ENCODE measurements at regions not wholly inside any gene's neighbourhood (a gene's known extent, or its start where the extent isn't known, plus 50 kb on each side); places are given as distances from the start of the nearest gene placed in this dataset.

- no peaks in the 10 kb centered on the region for H3K27me3 ChIP-seq
- TF ChIP-seq, protein P1, sequence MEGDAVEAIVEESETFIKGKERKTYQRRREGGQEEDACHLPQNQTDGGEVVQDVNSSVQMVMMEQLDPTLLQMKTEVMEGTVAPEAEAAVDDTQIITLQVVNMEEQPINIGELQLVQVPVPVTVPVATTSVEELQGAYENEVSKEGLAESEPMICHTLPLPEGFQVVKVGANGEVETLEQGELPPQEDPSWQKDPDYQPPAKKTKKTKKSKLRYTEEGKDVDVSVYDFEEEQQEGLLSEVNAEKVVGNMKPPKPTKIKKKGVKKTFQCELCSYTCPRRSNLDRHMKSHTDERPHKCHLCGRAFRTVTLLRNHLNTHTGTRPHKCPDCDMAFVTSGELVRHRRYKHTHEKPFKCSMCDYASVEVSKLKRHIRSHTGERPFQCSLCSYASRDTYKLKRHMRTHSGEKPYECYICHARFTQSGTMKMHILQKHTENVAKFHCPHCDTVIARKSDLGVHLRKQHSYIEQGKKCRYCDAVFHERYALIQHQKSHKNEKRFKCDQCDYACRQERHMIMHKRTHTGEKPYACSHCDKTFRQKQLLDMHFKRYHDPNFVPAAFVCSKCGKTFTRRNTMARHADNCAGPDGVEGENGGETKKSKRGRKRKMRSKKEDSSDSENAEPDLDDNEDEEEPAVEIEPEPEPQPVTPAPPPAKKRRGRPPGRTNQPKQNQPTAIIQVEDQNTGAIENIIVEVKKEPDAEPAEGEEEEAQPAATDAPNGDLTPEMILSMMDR (IDR thresholded peaks at IDR 0.05): no peak
- H3K36me3 ChIP-seq: no peaks in the 10 kb centered on the region
- no peak for DNase-seq
- intact Hi-C loops (cut with DNase I): no loop called here
- H3K4me3 ChIP-seq: no peak overlapping the region
- H3K9me3 ChIP-seq: no peaks in the 10 kb centered on the region
- H3K4me1 ChIP-seq: no peaks in the 10 kb centered on the region
- no peak overlapping the region for H3K27ac ChIP-seq
- ATAC-seq: no peak
These were observed 254.2 kb downstream of the CBLN1 start for GRCh38 chr16:49027420-49027819.

DNA sequence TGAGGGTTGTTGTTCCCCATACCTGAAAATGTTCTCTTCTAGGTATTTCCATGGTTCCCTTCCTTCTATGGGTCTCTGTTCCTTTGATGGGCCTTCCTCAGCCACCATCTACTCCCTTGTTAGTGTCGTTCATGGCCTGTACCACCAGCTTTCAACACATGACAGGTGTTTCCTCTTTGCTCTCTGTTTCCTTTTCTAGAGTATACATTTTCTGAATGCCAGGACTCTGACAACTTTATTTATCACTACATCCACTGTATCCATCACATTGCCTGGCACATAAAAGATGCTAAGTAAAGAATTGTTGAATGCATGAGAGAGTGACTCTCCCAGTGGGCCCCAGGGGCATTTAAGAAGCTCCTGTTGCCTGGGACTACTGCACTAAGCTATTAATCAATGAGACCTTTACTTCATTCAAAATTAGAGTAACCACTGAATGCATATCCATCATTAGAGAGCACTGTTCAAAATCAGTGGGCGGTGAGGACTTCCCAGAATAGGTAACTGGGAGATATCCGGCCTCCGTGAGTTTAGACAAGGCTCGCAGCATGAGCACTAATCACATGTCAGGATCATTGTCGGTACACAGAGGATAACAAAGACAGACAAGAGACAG is 255.0 kb downstream of the CBLN1 start:
- intact Hi-C loops (cut with DNase I): no loop called here
- no peak overlapping the region for H3K4me3 ChIP-seq
- no peaks in the 10 kb centered on the region for H3K27me3 ChIP-seq
- no peaks in the 10 kb centered on the region for H3K9me3 ChIP-seq
- H3K4me1 ChIP-seq: no peaks in the 10 kb centered on the region
- no peak for DNase-seq
- no peaks in the 10 kb centered on the region for H3K36me3 ChIP-seq
- H3K27ac ChIP-seq: no peak overlapping the region
- ATAC-seq: no peak
- TF ChIP-seq, protein P1 (IDR thresholded peaks at IDR 0.05): no peak

GRCh38 chr16:49024896-49025295 is 256.7 kb downstream of the CBLN1 start:
- Histone ChIP-seq H3K27me3 (peaks cover 11% of the 10 kb centered on the region), H3K9me3 (no peaks in the 10 kb centered on the region), H3K4me3 (no peak overlapping the region), H3K36me3 (no peaks in the 10 kb centered on the region), H3K4me1 (no peaks in the 10 kb centered on the region), H3K27ac (no peak overlapping the region)
- TF ChIP-seq, protein P1 (IDR thresholded peaks at IDR 0.05): no peak
- DNase-seq: no peak
- intact Hi-C loops (cut with DNase I): no loop called here
- no peak for ATAC-seq

- TF ChIP-seq, protein P1 (IDR thresholded peaks at IDR 0.05): no peak
- ATAC-seq: no peak
- intact Hi-C loops (cut with DNase I): no loop called here
These were observed 257.6 kb downstream of the CBLN1 start for GRCh38 chr16:49024016-49024415.

GRCh38 chr16:49023050-49023449 is 258.6 kb downstream of the CBLN1 start:
- peaks cover 21% of the 10 kb centered on the region for H3K27me3 ChIP-seq
- no peak overlapping the region for H3K4me3 ChIP-seq
- H3K36me3 ChIP-seq: no peaks in the 10 kb centered on the region
- ATAC-seq: no peak
- H3K27ac ChIP-seq: no peak overlapping the region
- no peaks in the 10 kb centered on the region for H3K4me1 ChIP-seq
- no peak for DNase-seq
- no peaks in the 10 kb centered on the region for H3K9me3 ChIP-seq
- intact Hi-C loops (cut with DNase I): no loop called here
- TF ChIP-seq, protein P1 (IDR thresholded peaks at IDR 0.05): no peak

More at GRCh38 chr16:49024016-49024415, 257.6 kb downstream of the CBLN1 start:
- no peak for DNase-seq
- Histone ChIP-seq H3K9me3 (no peaks in the 10 kb centered on the region), H3K36me3 (no peaks in the 10 kb centered on the region), H3K27ac (no peak overlapping the region), H3K4me3 (no peak overlapping the region), H3K27me3 (peaks cover 20% of the 10 kb centered on the region), H3K4me1 (no peaks in the 10 kb centered on the region)

Measured in upper lobe of right lung (tissue), 1 donor.